ENCODE measurements at regions not wholly inside any gene's neighbourhood (a gene's known extent, or its start where the extent isn't known, plus 50 kb on each side); places are given as distances from the start of the nearest gene placed in this dataset.

DNA sequence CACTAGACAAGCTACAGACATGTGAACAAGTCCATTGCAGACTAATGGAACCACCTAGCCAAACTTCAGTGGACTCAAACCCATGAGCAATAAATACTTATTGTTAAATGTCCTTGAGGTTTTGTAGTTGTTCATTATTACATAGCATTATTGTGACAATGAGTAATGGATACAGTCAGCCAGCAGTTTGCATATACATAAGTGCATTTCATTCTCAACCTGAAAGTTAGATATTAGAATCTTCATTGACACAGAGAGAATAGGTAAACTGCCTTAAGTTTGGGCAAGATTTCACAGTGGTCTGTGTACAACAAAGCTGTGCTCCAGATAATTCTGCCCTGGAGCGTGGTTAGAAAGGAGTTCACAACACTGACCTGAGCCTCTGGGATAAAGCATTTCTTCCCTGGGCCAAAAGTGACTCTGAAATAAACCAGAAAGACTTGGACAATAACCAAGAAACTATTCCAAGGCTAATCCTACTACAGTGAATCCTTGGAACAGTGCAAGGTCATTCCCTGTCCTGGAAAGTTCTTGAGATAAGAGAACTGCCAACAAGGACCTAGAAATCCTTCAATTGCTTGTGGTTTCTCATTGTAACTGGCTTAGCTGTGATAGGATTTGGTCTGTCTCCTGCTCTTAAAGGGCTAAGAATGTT is 225.5 kb upstream of the STT3B start:
- Histone ChIP-seq H3K79me1 (ENCODE audit: insufficient read depth, low read depth, low read length, poor library complexity, severe bottlenecking) (no peaks in the 10 kb centered on the region), H2AFZ (ENCODE audit: low read length) (no peak overlapping the region), H2BK120ac (ENCODE audit: low read depth, low read length, poor library complexity, severe bottlenecking) (no peak overlapping the region), H3K9ac (ENCODE audit: extremely low read depth, insufficient read length, low read length) (no peak overlapping the region), H2BK15ac (ENCODE audit: low read depth, low read length) (no peak overlapping the region), H3K9me3 (ENCODE audit: control insufficient read depth, low read depth, low read length) (no peaks in the 10 kb centered on the region), H2AK5ac (ENCODE audit: insufficient read length, low read length) (no peak overlapping the region), H3K4ac (ENCODE audit: low read depth, low read length) (no peak overlapping the region), H3K14ac (ENCODE audit: insufficient read depth, low read length) (no peak overlapping the region), H4K91ac (ENCODE audit: insufficient read length, low read depth, low read length) (no peak overlapping the region), H4K20me1 (ENCODE audit: control insufficient read depth, insufficient read depth, insufficient read length) (no peaks in the 10 kb centered on the region), H2BK5ac (ENCODE audit: insufficient read length, low read length) (no peak overlapping the region), H3K27ac (ENCODE audit: insufficient read length, low read depth, low read length) (no peak overlapping the region), H3K23me2 (ENCODE audit: insufficient read length, low read depth, low read length, poor library complexity, severe bottlenecking) (no peaks in the 10 kb centered on the region), H3T11ph (ENCODE audit: low read length) (no peak overlapping the region), H3K27me3 (ENCODE audit: insufficient read depth, low read length) (no peaks in the 10 kb centered on the region), H3K23ac (ENCODE audit: insufficient read length, low read depth, low read length) (no peak overlapping the region), H2BK12ac (ENCODE audit: insufficient read length, low read depth, low read length) (no peak overlapping the region), H3K4me2 (ENCODE audit: insufficient read depth, insufficient read length, low read length) (no peak overlapping the region), H2BK20ac (ENCODE audit: low read depth, low read length, poor library complexity, severe bottlenecking) (no peak overlapping the region), H4K5ac (ENCODE audit: insufficient read length, low read depth, low read length) (no peak overlapping the region), H3K18ac (ENCODE audit: insufficient read length, low read depth, low read length) (no peak overlapping the region), H4K8ac (replicated peaks; ENCODE audit: insufficient read length, low read depth, low read length) (no peak overlapping the region), H3K56ac (ENCODE audit: insufficient read length, low read depth, low read length) (no peak overlapping the region), H3K4me1 (ENCODE audit: insufficient read depth, low read length) (no peaks in the 10 kb centered on the region), H3K79me2 (ENCODE audit: insufficient read depth, low read length) (no peaks in the 10 kb centered on the region)
- Mint-ChIP-seq H3K36me3 (ENCODE audit: insufficient read depth in 1 of 3, low read depth in 3 of 3) (no peaks in the 10 kb centered on the region; a peak in 1 of 7 replicates), H3K27me3 (ENCODE audit: low read depth) (no peaks in the 10 kb centered on the region), H3K9me3 (peaks cover 0 to 3% of the 10 kb centered on the region in 2 experiments; a peak in 2 of 5 replicates), H3K4me1 (0 out of 4 replicates have a peak, but pooled peaks cover 0 to 2% of the 10 kb centered on the region in 2 experiments), H3K4me3 (no peak overlapping the region), H3K27ac (no peak overlapping the region)
- DNase-seq = no peak
- TF ChIP-seq, protein P1, sequence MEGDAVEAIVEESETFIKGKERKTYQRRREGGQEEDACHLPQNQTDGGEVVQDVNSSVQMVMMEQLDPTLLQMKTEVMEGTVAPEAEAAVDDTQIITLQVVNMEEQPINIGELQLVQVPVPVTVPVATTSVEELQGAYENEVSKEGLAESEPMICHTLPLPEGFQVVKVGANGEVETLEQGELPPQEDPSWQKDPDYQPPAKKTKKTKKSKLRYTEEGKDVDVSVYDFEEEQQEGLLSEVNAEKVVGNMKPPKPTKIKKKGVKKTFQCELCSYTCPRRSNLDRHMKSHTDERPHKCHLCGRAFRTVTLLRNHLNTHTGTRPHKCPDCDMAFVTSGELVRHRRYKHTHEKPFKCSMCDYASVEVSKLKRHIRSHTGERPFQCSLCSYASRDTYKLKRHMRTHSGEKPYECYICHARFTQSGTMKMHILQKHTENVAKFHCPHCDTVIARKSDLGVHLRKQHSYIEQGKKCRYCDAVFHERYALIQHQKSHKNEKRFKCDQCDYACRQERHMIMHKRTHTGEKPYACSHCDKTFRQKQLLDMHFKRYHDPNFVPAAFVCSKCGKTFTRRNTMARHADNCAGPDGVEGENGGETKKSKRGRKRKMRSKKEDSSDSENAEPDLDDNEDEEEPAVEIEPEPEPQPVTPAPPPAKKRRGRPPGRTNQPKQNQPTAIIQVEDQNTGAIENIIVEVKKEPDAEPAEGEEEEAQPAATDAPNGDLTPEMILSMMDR (conservative IDR thresholded peaks at IDR 0.05) = no peak
- no CpG with 5 or more reads among the region's 1 CpG for WGBS (ENCODE audit: extremely low coverage, insufficient read length, low lambda C conversion rate)
